HG02852 (cell line): ENCODE measurements at regions not wholly inside any gene's neighbourhood (a gene's known extent, or its start where the extent isn't known, plus 50 kb on each side); places are given as distances from the start of the nearest gene placed in this dataset.

Experiments
- ATAC-seq: cut with Tn5 transposase; IDR thresholded peaks from one replicate; pipeline ENCODE4 v1.9.1; 2021; ENCODE audit warnings: mild to moderate bottlenecking, moderate library complexity; ENCODE audit not compliant: unreplicated experiment

GRCh38 chr14:97878206-97878605 lies 1081.0 kb downstream of the VRK1 start:
- no peak for ATAC-seq

GRCh38 chr14:97878727-97879126 lies 1081.5 kb downstream of the VRK1 start:
- no peak for ATAC-seq

GRCh38 chr14:97887690-97888089 lies 1090.5 kb downstream of the VRK1 start:
- ATAC-seq, result no peak

- ATAC-seq, result no peak
Observed at GRCh38 chr14:97888331-97888730, 1091.1 kb downstream of the VRK1 start.

GRCh38 chr14:97891515-97891914 lies 1094.3 kb downstream of the VRK1 start:
- no peak for ATAC-seq

- no peak for ATAC-seq
Observed at GRCh38 chr14:97894552-97894951, 1097.4 kb downstream of the VRK1 start.

- no peak for ATAC-seq
Observed at GRCh38 chr14:97900196-97900854, 1103.1 kb downstream of the VRK1 start.

- no peak for ATAC-seq
Observed at GRCh38 chr14:97902630-97903029, 1105.4 kb downstream of the VRK1 start.

- ATAC-seq, result no peak
Observed at GRCh38 chr14:97903821-97904220, 1106.6 kb downstream of the VRK1 start.

- ATAC-seq, result no peak
Observed at GRCh38 chr14:97912217-97912616, 1115.0 kb downstream of the VRK1 start.

- no peak for ATAC-seq
Observed at GRCh38 chr14:97916100-97916499, 1118.9 kb downstream of the VRK1 start.

GRCh38 chr14:97916669-97917568 lies 1119.7 kb downstream of the VRK1 start:
- ATAC-seq, result no peak

- no peak for ATAC-seq
Observed at GRCh38 chr14:97920201-97920600, 1123.0 kb downstream of the VRK1 start.

- no peak for ATAC-seq
Observed at GRCh38 chr14:97921296-97921695, 1124.1 kb downstream of the VRK1 start.

- no peak for ATAC-seq
Observed at GRCh38 chr14:97924922-97925613, 1127.9 kb downstream of the VRK1 start.

- ATAC-seq, result no peak
Observed at GRCh38 chr14:97930166-97930565, 1133.0 kb downstream of the VRK1 start.

- ATAC-seq, result no peak
Observed at GRCh38 chr14:97931273-97931672, 1134.1 kb downstream of the VRK1 start.

- no peak for ATAC-seq
Observed at GRCh38 chr14:97942921-97943320, 1145.7 kb downstream of the VRK1 start.

- no peak for ATAC-seq
Observed at GRCh38 chr14:97943619-97944018, 1146.4 kb downstream of the VRK1 start.

- ATAC-seq, result no peak
Observed at GRCh38 chr14:97944380-97944779, 1147.2 kb downstream of the VRK1 start.

GRCh38 chr14:97945631-97946030 lies 1148.4 kb downstream of the VRK1 start:
- ATAC-seq, result no peak

GRCh38 chr14:97946240-97946639 lies 1149.1 kb downstream of the VRK1 start:
- no peak for ATAC-seq
